ENCODE measurements at regions not wholly inside any gene's neighbourhood (a gene's known extent, or its start where the extent isn't known, plus 50 kb on each side); places are given as distances from the start of the nearest gene placed in this dataset.
"Not testable (repeated sequence)": the region's sequence is repeated elsewhere in the genome, so short reads cannot be mapped to it uniquely, and the experiment has no call there.

DNA sequence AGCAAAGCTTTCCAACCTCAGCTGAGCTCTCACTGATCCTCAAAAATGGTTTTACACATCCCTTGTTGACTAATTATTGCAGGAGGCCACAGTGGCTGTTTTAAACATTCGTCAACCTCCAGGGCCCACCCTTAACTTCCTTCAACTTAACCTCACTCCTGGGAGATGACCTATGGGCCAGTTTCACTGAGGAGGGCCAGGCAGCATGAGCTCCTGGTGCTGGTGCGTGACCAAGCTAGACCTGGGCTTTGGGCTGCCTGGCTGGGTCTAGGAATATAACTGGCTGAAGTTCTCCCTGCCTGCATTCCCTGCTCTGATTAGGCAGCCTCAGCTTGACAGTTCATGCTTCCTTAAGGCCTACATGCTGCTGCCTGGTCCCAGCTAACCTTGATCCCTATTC is 273.7 kb upstream of the ATP11B start:
- peaks cover 0 to 2% of the 10 kb centered on the region in 2 donors for H3K9me3 Mint-ChIP-seq

GRCh38 chr3:182521339-182521738 is 272.0 kb upstream of the ATP11B start:
- no peaks in the 10 kb centered on the region for H3K27me3 Mint-ChIP-seq (ENCODE audit: low read depth in 2 of 2)
- H3K9me3 ChIP-seq (ENCODE audit: control insufficient read depth, insufficient read depth, low read length) = no peaks in the 10 kb centered on the region
- no peak for ATAC-seq
- H3K27ac Mint-ChIP-seq = no peak overlapping the region
- no peaks in the 10 kb centered on the region for H3K4me1 Mint-ChIP-seq
- TF ChIP-seq CTCF (IDR thresholded peaks at IDR 0.05) = no peak
- no peaks in the 10 kb centered on the region for H3K4me1 ChIP-seq (ENCODE audit: control insufficient read depth, insufficient read depth, low read length)
- no peak overlapping the region for H3K4me3 Mint-ChIP-seq
- peaks cover 0 to 2% of the 10 kb centered on the region in 2 donors for H3K9me3 Mint-ChIP-seq
- no peaks in the 10 kb centered on the region for H3K36me3 Mint-ChIP-seq
- H3K4me3 ChIP-seq (ENCODE audit: low read length) = no peak overlapping the region
- no peaks in the 10 kb centered on the region for H3K27me3 ChIP-seq (ENCODE audit: control insufficient read depth, insufficient read depth, low read length)
- no peaks in the 10 kb centered on the region for H3K36me3 ChIP-seq (ENCODE audit: control insufficient read depth, insufficient read depth, low read length)
- no peak overlapping the region for H3K27ac ChIP-seq (ENCODE audit: low read length)
- 88% methylated on average over 3 of the region's 3 CpGs for WGBS (ENCODE audit: insufficient coverage)
- intact Hi-C loops (cut with micrococcal nuclease) = no loop called here
- DNase-seq = no peak

More for the DNA sequence above, 273.7 kb upstream of the ATP11B start:
- H3K4me3 Mint-ChIP-seq = no peak overlapping the region
- no peak overlapping the region for H3K27ac ChIP-seq (ENCODE audit: low read length)
- no peaks in the 10 kb centered on the region for H3K36me3 Mint-ChIP-seq
- WGBS (ENCODE audit: insufficient coverage) = 87% methylated on average over 2 of the region's 2 CpGs
- ATAC-seq (no peak), DNase-seq (no peak)
- no peaks in the 10 kb centered on the region for H3K27me3 Mint-ChIP-seq (ENCODE audit: low read depth in 2 of 2)
- no peaks in the 10 kb centered on the region for H3K4me1 ChIP-seq (ENCODE audit: control insufficient read depth, insufficient read depth, low read length)
- no peaks in the 10 kb centered on the region for H3K36me3 ChIP-seq (ENCODE audit: control insufficient read depth, insufficient read depth, low read length)
- H3K4me1 Mint-ChIP-seq = no peaks in the 10 kb centered on the region
- intact Hi-C loops (cut with micrococcal nuclease) = no loop called here
- H3K27ac Mint-ChIP-seq = no peak overlapping the region
- no peaks in the 10 kb centered on the region for H3K9me3 ChIP-seq (ENCODE audit: control insufficient read depth, insufficient read depth, low read length)
- H3K27me3 ChIP-seq (ENCODE audit: control insufficient read depth, insufficient read depth, low read length) = no peaks in the 10 kb centered on the region
- no peak overlapping the region for H3K4me3 ChIP-seq (ENCODE audit: low read length)
- no peak for TF ChIP-seq CTCF (IDR thresholded peaks at IDR 0.05)

DNA sequence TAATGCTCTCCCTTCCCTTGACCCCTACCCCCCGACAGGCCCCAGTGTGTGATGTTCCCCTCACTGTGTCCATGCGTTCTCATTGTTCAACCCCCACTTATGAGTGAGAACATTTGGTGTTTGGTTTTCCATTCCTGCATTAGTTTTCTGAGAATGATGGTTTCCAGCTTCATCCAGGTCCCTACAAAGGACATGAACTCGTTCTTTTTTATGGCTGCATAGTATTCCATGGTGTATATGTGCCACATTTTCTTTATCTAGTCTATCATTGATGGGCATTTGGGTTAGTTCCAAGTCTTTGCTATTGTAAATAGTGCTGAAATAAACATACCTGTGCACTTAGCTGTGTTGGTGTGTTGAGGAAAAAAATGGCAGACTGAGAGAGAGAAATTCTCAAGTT is 269.9 kb upstream of the ATP11B start:
- H3K27ac ChIP-seq (ENCODE audit: low read length); H3K27ac Mint-ChIP-seq; H3K4me3 Mint-ChIP-seq; H3K27me3 ChIP-seq (ENCODE audit: control insufficient read depth, insufficient read depth, low read length); H3K4me1 ChIP-seq (ENCODE audit: control insufficient read depth, insufficient read depth, low read length); DNase-seq; H3K9me3 Mint-ChIP-seq; intact Hi-C loops (cut with micrococcal nuclease); ATAC-seq; H3K36me3 ChIP-seq (ENCODE audit: control insufficient read depth, insufficient read depth, low read length); H3K4me1 Mint-ChIP-seq; H3K9me3 ChIP-seq (ENCODE audit: control insufficient read depth, insufficient read depth, low read length); H3K36me3 Mint-ChIP-seq; H3K4me3 ChIP-seq (ENCODE audit: low read length); H3K27me3 Mint-ChIP-seq (ENCODE audit: low read depth in 2 of 2): not testable (repeated sequence)
- WGBS (ENCODE audit: insufficient coverage) = 92% methylated on average over 2 of the region's 3 CpGs

- Mint-ChIP-seq H3K36me3 (no peaks in the 10 kb centered on the region), H3K9me3 (peaks cover 0 to 4% of the 10 kb centered on the region in 2 donors), H3K27me3 (ENCODE audit: low read depth in 2 of 2) (no peaks in the 10 kb centered on the region), H3K27ac (no peak overlapping the region), H3K4me1 (no peaks in the 10 kb centered on the region), H3K4me3 (no peak overlapping the region)
- Histone ChIP-seq H3K9me3 (ENCODE audit: control insufficient read depth, insufficient read depth, low read length) (no peaks in the 10 kb centered on the region), H3K4me1 (ENCODE audit: control insufficient read depth, insufficient read depth, low read length) (no peaks in the 10 kb centered on the region), H3K4me3 (ENCODE audit: low read length) (no peak overlapping the region), H3K27ac (ENCODE audit: low read length) (no peak overlapping the region), H3K36me3 (ENCODE audit: control insufficient read depth, insufficient read depth, low read length) (no peaks in the 10 kb centered on the region), H3K27me3 (ENCODE audit: control insufficient read depth, insufficient read depth, low read length) (no peaks in the 10 kb centered on the region)
- DNase-seq (no peak), ATAC-seq (no peak)
- intact Hi-C loops (cut with micrococcal nuclease) = no loop called here
- TF ChIP-seq CTCF (IDR thresholded peaks at IDR 0.05) = no peak
- WGBS (ENCODE audit: insufficient coverage) = 100% methylated on average over 1 of the region's 2 CpGs
Measured at GRCh38 chr3:182523836-182524235, 269.5 kb upstream of the ATP11B start.
